ENCODE measurements at regions not wholly inside any gene's neighbourhood (a gene's known extent, or its start where the extent isn't known, plus 50 kb on each side); places are given as distances from the start of the nearest gene placed in this dataset.

DNA sequence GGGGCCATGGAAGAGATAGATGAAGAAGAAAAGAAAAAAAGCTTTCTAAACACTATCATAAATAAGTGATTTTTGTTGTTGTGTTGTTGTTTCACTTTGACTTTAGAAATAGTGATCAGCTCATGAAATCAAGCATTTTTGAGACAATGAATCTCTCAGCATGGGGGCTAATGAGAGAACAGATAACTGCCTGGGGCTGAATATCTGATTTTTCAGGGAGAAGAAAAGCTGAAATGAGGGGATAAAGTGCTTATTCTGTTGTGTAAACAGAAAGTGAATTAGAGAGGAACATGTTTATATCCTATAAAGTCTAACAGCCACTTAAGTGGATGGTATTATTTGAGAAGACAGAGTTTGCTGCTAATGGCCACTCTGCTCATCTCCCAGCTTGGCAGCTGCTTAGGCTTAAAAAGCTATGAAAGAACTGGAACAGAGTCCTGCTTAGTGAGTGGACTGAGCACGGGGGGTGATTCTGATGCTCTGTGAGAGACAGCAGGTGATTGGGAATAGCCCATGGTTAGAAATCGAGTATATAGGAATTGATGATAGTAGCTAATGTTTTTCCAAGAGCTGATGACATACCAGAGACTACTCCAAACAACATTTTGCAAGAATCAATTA is 646.1 kb upstream of the TMEM132C start (continued):
- TF ChIP-seq, protein P1, sequence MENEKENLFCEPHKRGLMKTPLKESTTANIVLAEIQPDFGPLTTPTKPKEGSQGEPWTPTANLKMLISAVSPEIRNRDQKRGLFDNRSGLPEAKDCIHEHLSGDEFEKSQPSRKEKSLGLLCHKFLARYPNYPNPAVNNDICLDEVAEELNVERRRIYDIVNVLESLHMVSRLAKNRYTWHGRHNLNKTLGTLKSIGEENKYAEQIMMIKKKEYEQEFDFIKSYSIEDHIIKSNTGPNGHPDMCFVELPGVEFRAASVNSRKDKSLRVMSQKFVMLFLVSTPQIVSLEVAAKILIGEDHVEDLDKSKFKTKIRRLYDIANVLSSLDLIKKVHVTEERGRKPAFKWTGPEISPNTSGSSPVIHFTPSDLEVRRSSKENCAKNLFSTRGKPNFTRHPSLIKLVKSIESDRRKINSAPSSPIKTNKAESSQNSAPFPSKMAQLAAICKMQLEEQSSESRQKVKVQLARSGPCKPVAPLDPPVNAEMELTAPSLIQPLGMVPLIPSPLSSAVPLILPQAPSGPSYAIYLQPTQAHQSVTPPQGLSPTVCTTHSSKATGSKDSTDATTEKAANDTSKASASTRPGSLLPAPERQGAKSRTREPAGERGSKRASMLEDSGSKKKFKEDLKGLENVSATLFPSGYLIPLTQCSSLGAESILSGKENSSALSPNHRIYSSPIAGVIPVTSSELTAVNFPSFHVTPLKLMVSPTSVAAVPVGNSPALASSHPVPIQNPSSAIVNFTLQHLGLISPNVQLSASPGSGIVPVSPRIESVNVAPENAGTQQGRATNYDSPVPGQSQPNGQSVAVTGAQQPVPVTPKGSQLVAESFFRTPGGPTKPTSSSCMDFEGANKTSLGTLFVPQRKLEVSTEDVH (IDR thresholded peaks at IDR 0.05; ENCODE audit: low read depth, partially characterized antibody) = no peak
- TF ChIP-seq ZZZ3 (IDR thresholded peaks at IDR 0.05; ENCODE audit: control insufficient read depth, insufficient read length, low read depth) = no peak
- no peak for TF ChIP-seq YBX1 (IDR thresholded peaks at IDR 0.05)
- TF ChIP-seq BRCA1 (IDR thresholded peaks at IDR 0.05; ENCODE audit: low read depth, low read length) = no peak
- TF ChIP-seq POU2F2 (IDR thresholded peaks at IDR 0.05; ENCODE audit: borderline replicate concordance, low read depth, low read length) = no peak
- no peak for TF ChIP-seq RBBP5 (conservative IDR thresholded peaks at IDR 0.05)
- TF ChIP-seq, protein P2, sequence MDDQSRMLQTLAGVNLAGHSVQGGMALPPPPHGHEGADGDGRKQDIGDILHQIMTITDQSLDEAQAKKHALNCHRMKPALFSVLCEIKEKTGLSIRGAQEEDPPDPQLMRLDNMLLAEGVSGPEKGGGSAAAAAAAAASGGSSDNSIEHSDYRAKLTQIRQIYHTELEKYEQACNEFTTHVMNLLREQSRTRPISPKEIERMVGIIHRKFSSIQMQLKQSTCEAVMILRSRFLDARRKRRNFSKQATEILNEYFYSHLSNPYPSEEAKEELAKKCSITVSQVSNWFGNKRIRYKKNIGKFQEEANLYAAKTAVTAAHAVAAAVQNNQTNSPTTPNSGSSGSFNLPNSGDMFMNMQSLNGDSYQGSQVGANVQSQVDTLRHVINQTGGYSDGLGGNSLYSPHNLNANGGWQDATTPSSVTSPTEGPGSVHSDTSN (IDR thresholded peaks at IDR 0.05; ENCODE audit: insufficient replicate concordance, low read depth, low read length) = no peak
- TF ChIP-seq, protein P3, sequence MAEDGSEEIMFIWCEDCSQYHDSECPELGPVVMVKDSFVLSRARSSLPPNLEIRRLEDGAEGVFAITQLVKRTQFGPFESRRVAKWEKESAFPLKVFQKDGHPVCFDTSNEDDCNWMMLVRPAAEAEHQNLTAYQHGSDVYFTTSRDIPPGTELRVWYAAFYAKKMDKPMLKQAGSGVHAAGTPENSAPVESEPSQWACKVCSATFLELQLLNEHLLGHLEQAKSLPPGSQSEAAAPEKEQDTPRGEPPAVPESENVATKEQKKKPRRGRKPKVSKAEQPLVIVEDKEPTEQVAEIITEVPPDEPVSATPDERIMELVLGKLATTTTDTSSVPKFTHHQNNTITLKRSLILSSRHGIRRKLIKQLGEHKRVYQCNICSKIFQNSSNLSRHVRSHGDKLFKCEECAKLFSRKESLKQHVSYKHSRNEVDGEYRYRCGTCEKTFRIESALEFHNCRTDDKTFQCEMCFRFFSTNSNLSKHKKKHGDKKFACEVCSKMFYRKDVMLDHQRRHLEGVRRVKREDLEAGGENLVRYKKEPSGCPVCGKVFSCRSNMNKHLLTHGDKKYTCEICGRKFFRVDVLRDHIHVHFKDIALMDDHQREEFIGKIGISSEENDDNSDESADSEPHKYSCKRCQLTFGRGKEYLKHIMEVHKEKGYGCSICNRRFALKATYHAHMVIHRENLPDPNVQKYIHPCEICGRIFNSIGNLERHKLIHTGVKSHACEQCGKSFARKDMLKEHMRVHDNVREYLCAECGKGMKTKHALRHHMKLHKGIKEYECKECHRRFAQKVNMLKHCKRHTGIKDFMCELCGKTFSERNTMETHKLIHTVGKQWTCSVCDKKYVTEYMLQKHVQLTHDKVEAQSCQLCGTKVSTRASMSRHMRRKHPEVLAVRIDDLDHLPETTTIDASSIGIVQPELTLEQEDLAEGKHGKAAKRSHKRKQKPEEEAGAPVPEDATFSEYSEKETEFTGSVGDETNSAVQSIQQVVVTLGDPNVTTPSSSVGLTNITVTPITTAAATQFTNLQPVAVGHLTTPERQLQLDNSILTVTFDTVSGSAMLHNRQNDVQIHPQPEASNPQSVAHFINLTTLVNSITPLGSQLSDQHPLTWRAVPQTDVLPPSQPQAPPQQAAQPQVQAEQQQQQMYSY (CRISPR knock-in tag; IDR thresholded peaks at IDR 0.05) = no peak
